ENCODE measurements at regions not wholly inside any gene's neighbourhood (a gene's known extent, or its start where the extent isn't known, plus 50 kb on each side); places are given as distances from the start of the nearest gene placed in this dataset.

GRCh38 chr5:175118700-175119309 is 325.2 kb downstream of the DRD1 start:
- Mint-ChIP-seq H3K4me3 (no peak overlapping the region), H3K27ac (no peak overlapping the region), H3K36me3 (ENCODE audit: low read depth) (no peaks in the 10 kb centered on the region), H3K27me3 (peaks cover 8% of the 10 kb centered on the region), H3K9me3 (ENCODE audit: low read depth) (no peaks in the 10 kb centered on the region), H3K4me1 (no peaks in the 10 kb centered on the region)
- ChIA-PET CTCF (no interaction called here), POLR2A (no interaction called here)
- intact Hi-C loops (cut with DNase I, micrococcal nuclease) = no loop called here
- ATAC-seq (no peak), DNase-seq (no peak)

GRCh38 chr5:175116466-175117048 is 327.4 kb downstream of the DRD1 start:
- H3K27ac Mint-ChIP-seq = no peak overlapping the region
- H3K9me3 Mint-ChIP-seq (ENCODE audit: low read depth) = no peaks in the 10 kb centered on the region
- intact Hi-C loops (cut with DNase I, micrococcal nuclease) = no loop called here
- ChIA-PET CTCF (interaction anchor here (0.7 kb wide), 1 partner anchor 76 kb away, joined by 3 read pairs; no protein-coding TSS in a partner anchor), POLR2A (no interaction called here)
- H3K36me3 Mint-ChIP-seq (ENCODE audit: low read depth) = no peaks in the 10 kb centered on the region
- H3K4me3 Mint-ChIP-seq = no peak overlapping the region
- no peak for DNase-seq
- ATAC-seq = no peak
- peaks cover 8% of the 10 kb centered on the region for H3K27me3 Mint-ChIP-seq
- no peaks in the 10 kb centered on the region for H3K4me1 Mint-ChIP-seq

GRCh38 chr5:175115831-175116230 is 328.2 kb downstream of the DRD1 start:
- DNase-seq (no peak), ATAC-seq (no peak)
- CTCF ChIA-PET = interaction anchor here (0.6 to 0.7 kb wide), 2 partner anchors 75 to 140 kb away, joined by 3 read pairs; no protein-coding TSS in a partner anchor
- intact Hi-C loops (cut with DNase I, micrococcal nuclease) = no loop called here
- no peaks in the 10 kb centered on the region for H3K36me3 Mint-ChIP-seq (ENCODE audit: low read depth)
- POLR2A ChIA-PET = no interaction called here
- H3K9me3 Mint-ChIP-seq (ENCODE audit: low read depth) = no peaks in the 10 kb centered on the region
- no peak overlapping the region for H3K27ac Mint-ChIP-seq
- H3K4me1 Mint-ChIP-seq = no peaks in the 10 kb centered on the region
- no peak overlapping the region for H3K4me3 Mint-ChIP-seq
- H3K27me3 Mint-ChIP-seq = peaks cover 8% of the 10 kb centered on the region

- intact Hi-C loops (cut with DNase I, micrococcal nuclease) = no loop called here
- no peak for ATAC-seq
Measured at GRCh38 chr5:175113947-175114346, 330.0 kb downstream of the DRD1 start.

GRCh38 chr5:175109058-175109755 is 334.8 kb downstream of the DRD1 start:
- intact Hi-C loops (cut with DNase I, micrococcal nuclease) = no loop called here
- ATAC-seq (no peak), DNase-seq (no peak)
- Mint-ChIP-seq H3K27me3 (peaks cover 16% of the 10 kb centered on the region), H3K36me3 (ENCODE audit: low read depth) (no peaks in the 10 kb centered on the region), H3K27ac (no peak overlapping the region), H3K4me1 (no peaks in the 10 kb centered on the region), H3K4me3 (no peak overlapping the region), H3K9me3 (ENCODE audit: low read depth) (peaks cover 3% of the 10 kb centered on the region)
- CTCF ChIA-PET = no interaction called here
- POLR2A ChIA-PET = no interaction called here

More at GRCh38 chr5:175113947-175114346, 330.0 kb downstream of the DRD1 start:
- no peak for DNase-seq
- POLR2A ChIA-PET = no interaction called here
- no peak overlapping the region for H3K27ac Mint-ChIP-seq
- H3K36me3 Mint-ChIP-seq (ENCODE audit: low read depth) = no peaks in the 10 kb centered on the region
- no peak overlapping the region for H3K4me3 Mint-ChIP-seq
- H3K9me3 Mint-ChIP-seq (ENCODE audit: low read depth) = peaks cover 3% of the 10 kb centered on the region
- CTCF ChIA-PET = no interaction called here
- H3K4me1 Mint-ChIP-seq = no peaks in the 10 kb centered on the region
- H3K27me3 Mint-ChIP-seq = peaks cover 9% of the 10 kb centered on the region

- peaks cover 3% of the 10 kb centered on the region for H3K9me3 Mint-ChIP-seq (ENCODE audit: low read depth)
- ATAC-seq = no peak
- ChIA-PET POLR2A (no interaction called here), CTCF (no interaction called here)
- no peak for DNase-seq
- H3K36me3 Mint-ChIP-seq (ENCODE audit: low read depth) = no peaks in the 10 kb centered on the region
- H3K27me3 Mint-ChIP-seq = peaks cover 18% of the 10 kb centered on the region
- no peaks in the 10 kb centered on the region for H3K4me1 Mint-ChIP-seq
- intact Hi-C loops (cut with DNase I, micrococcal nuclease) = no loop called here
- H3K27ac Mint-ChIP-seq = no peak overlapping the region
- H3K4me3 Mint-ChIP-seq = no peak overlapping the region
Measured at GRCh38 chr5:175107865-175108264, 336.1 kb downstream of the DRD1 start.

GRCh38 chr5:175107028-175107588 is 336.9 kb downstream of the DRD1 start:
- CTCF ChIA-PET = no interaction called here

GRCh38 chr5:175104677-175105076 is 339.3 kb downstream of the DRD1 start:
- no peaks in the 10 kb centered on the region for H3K4me1 Mint-ChIP-seq
- ChIA-PET POLR2A (no interaction called here), CTCF (no interaction called here)
- H3K9me3 Mint-ChIP-seq (ENCODE audit: low read depth) = peaks cover 1% of the 10 kb centered on the region
- no peaks in the 10 kb centered on the region for H3K36me3 Mint-ChIP-seq (ENCODE audit: low read depth)
- no peak overlapping the region for H3K27ac Mint-ChIP-seq
- intact Hi-C loops (cut with DNase I, micrococcal nuclease) = no loop called here
- H3K4me3 Mint-ChIP-seq = no peak overlapping the region
- ATAC-seq = no peak
- H3K27me3 Mint-ChIP-seq = peaks cover 19% of the 10 kb centered on the region
- no peak for DNase-seq

More at GRCh38 chr5:175107028-175107588, 336.9 kb downstream of the DRD1 start:
- Mint-ChIP-seq H3K27ac (no peak overlapping the region), H3K4me3 (no peak overlapping the region), H3K36me3 (ENCODE audit: low read depth) (no peaks in the 10 kb centered on the region), H3K27me3 (peaks cover 21% of the 10 kb centered on the region), H3K4me1 (no peaks in the 10 kb centered on the region), H3K9me3 (ENCODE audit: low read depth) (peaks cover 3% of the 10 kb centered on the region)
- no peak for DNase-seq
- no peak for ATAC-seq
- POLR2A ChIA-PET = no interaction called here
- intact Hi-C loops (cut with DNase I, micrococcal nuclease) = no loop called here

GRCh38 chr5:175103746-175104145 is 340.2 kb downstream of the DRD1 start:
- H3K4me1 Mint-ChIP-seq = no peaks in the 10 kb centered on the region
- POLR2A ChIA-PET = no interaction called here
- ATAC-seq (no peak), DNase-seq (no peak)
- CTCF ChIA-PET = interaction anchor here (0.6 kb wide), 1 partner anchor 310 kb away, joined by 3 read pairs; no protein-coding TSS in a partner anchor
- H3K4me3 Mint-ChIP-seq = no peak overlapping the region
- H3K27ac Mint-ChIP-seq = no peak overlapping the region
- no peaks in the 10 kb centered on the region for H3K36me3 Mint-ChIP-seq (ENCODE audit: low read depth)
- peaks cover 25% of the 10 kb centered on the region for H3K27me3 Mint-ChIP-seq
- intact Hi-C loops (cut with DNase I, micrococcal nuclease) = no loop called here
- no peaks in the 10 kb centered on the region for H3K9me3 Mint-ChIP-seq (ENCODE audit: low read depth)

- ChIA-PET CTCF (no interaction called here), POLR2A (no interaction called here)
- ATAC-seq = no peak
- Mint-ChIP-seq H3K9me3 (ENCODE audit: low read depth) (no peaks in the 10 kb centered on the region), H3K4me3 (no peak overlapping the region), H3K36me3 (ENCODE audit: low read depth) (no peaks in the 10 kb centered on the region), H3K4me1 (no peaks in the 10 kb centered on the region), H3K27me3 (peaks cover 23% of the 10 kb centered on the region), H3K27ac (no peak overlapping the region)
- no peak for DNase-seq
- intact Hi-C loops (cut with DNase I, micrococcal nuclease) = no loop called here
Measured at GRCh38 chr5:175102717-175103116, 341.3 kb downstream of the DRD1 start.

GRCh38 chr5:175098301-175098700 is 345.7 kb downstream of the DRD1 start:
- no peak overlapping the region for H3K27ac Mint-ChIP-seq
- no peaks in the 10 kb centered on the region for H3K9me3 Mint-ChIP-seq (ENCODE audit: low read depth)
- ATAC-seq (no peak), DNase-seq (no peak)
- CTCF ChIA-PET = no interaction called here
- no peaks in the 10 kb centered on the region for H3K36me3 Mint-ChIP-seq (ENCODE audit: low read depth)
- intact Hi-C loops (cut with DNase I, micrococcal nuclease) = no loop called here
- no peak overlapping the region for H3K4me3 Mint-ChIP-seq
- POLR2A ChIA-PET = no interaction called here
- no peaks in the 10 kb centered on the region for H3K4me1 Mint-ChIP-seq
- H3K27me3 Mint-ChIP-seq = peaks cover 15% of the 10 kb centered on the region
